Duodenal mucosa (tissue), 2 donors: ENCODE measurements at regions not wholly inside any gene's neighbourhood (a gene's known extent, or its start where the extent isn't known, plus 50 kb on each side); places are given as distances from the start of the nearest gene placed in this dataset.

ENCODE experiments used
- H3K27ac ChIP-seq: one replicate; pipeline ENCODE4 v1.7.0; 2013; ENCODE audit warnings: low read depth, low read length
- H3K27me3 ChIP-seq, 2 donors: one replicate each; pipeline ENCODE4 v1.7.0; 2013; ENCODE audit warnings: low read length in 2 of 2, control low read depth in 1 of 2; ENCODE audit not compliant: insufficient read depth in 2 of 2, control insufficient read depth in 1 of 2
- H3K36me3 ChIP-seq, 2 donors: one replicate each; pipeline ENCODE4 v1.7.0; 2013; ENCODE audit warnings: low read length in 2 of 2, control low read depth in 1 of 2; ENCODE audit not compliant: insufficient read depth in 2 of 2, control insufficient read depth in 1 of 2
- H3K4me1 ChIP-seq, 2 donors: one replicate each; pipeline ENCODE4 v1.7.0; 2013; ENCODE audit warnings: low read length in 2 of 2, control low read depth in 1 of 2; ENCODE audit not compliant: insufficient read depth in 2 of 2, control insufficient read depth in 1 of 2
- H3K4me3 ChIP-seq, 2 donors: one replicate each; pipeline ENCODE4 v1.7.0; 2013; ENCODE audit warnings: low read length in 2 of 2, low read depth in 1 of 2
- H3K9ac ChIP-seq, 2 donors: one replicate each; pipeline ENCODE4 v1.7.0; 2013; ENCODE audit warnings: low read length in 2 of 2, low read depth in 1 of 2
- H3K9me3 ChIP-seq, 2 donors: one replicate each; pipeline ENCODE4 v1.7.0; 2013; ENCODE audit warnings: low read length in 2 of 2, control low read depth in 1 of 2; ENCODE audit not compliant: control insufficient read depth in 1 of 2

DNA sequence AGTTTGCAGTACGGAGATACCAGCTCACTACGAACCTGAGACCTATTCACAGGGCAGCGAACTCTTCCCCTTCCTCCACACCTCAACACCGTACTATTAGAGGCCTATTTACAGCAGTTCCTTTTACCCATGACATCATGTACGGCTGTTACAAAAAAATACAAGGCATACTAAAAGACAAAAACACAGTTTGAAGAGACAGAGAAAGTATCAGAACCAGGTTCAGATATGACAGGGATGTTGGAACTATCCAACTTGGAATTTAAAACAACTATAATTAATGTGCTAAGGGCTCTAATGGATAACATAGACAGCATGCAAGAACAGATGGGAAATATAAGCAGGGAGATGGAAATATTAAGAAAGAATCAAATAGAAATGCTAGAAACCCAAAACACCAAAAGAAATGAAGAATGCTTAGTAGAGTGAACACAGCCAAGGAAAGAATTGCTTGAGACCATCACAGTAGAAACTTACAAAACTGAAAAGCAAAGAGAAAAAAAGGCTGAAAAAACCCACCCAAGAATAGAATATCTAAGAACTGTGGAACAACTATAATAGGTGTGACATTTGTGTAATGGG lies 99.2 kb upstream of the ZNF521 start:
- no peak overlapping the region for H3K4me3 ChIP-seq
- peaks cover 0 to 7% of the 10 kb centered on the region in 2 donors for H3K9me3 ChIP-seq
- no peaks in the 10 kb centered on the region for H3K36me3 ChIP-seq
- H3K27ac ChIP-seq, result no peak overlapping the region
- H3K9ac ChIP-seq, result no peak overlapping the region
- H3K4me1 ChIP-seq, result no peaks in the 10 kb centered on the region
- H3K27me3 ChIP-seq, result no peaks in the 10 kb centered on the region

DNA sequence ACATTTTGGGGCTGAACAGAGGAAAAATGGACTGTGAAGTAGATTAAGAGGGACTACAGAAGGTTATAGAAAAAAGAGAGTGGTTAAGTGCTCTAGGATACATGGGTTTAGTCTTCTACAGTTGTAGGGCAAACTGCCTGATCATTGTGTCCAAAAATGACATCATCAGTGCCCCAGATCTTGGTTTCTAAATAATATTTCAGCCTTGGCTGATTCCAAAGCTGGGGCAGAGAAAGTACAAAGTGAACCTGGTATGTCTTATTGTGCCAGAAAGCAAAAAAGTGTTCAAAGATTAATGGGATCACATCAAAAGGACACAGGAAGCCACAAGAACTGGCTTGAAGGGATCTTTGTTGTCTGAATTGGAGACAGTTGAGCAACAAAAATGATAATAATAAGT lies 97.1 kb upstream of the ZNF521 start:
- Histone ChIP-seq H3K9me3 (peaks cover 0 to 7% of the 10 kb centered on the region in 2 donors), H3K4me3 (no peak overlapping the region), H3K36me3 (no peaks in the 10 kb centered on the region), H3K4me1 (no peaks in the 10 kb centered on the region), H3K27me3 (no peaks in the 10 kb centered on the region), H3K27ac (no peak overlapping the region), H3K9ac (no peak overlapping the region)

DNA sequence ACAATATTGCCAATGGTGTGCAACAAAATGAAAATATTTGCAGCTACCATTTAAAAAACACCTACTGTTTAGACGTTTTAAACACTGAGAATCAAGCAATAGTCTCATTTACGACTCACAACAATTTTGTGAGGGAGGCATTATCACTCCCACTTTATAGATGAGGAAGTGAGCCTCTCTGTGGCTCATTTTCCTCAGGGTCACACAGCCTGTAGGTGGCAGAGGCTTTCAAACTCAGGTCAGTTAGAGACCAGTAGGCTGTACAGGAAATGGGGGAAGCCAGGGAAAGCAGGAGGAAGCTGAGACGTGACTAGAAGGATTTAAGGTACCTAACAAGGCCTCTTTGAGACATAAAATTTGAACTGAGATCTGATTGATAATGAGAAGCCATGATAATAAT lies 95.0 kb upstream of the ZNF521 start:
- no peaks in the 10 kb centered on the region for H3K27me3 ChIP-seq
- H3K4me3 ChIP-seq, result no peak overlapping the region
- peaks cover 0 to 7% of the 10 kb centered on the region in 2 donors for H3K9me3 ChIP-seq
- H3K9ac ChIP-seq, result no peak overlapping the region
- H3K27ac ChIP-seq, result no peak overlapping the region
- no peaks in the 10 kb centered on the region for H3K36me3 ChIP-seq
- no peaks in the 10 kb centered on the region for H3K4me1 ChIP-seq

DNA sequence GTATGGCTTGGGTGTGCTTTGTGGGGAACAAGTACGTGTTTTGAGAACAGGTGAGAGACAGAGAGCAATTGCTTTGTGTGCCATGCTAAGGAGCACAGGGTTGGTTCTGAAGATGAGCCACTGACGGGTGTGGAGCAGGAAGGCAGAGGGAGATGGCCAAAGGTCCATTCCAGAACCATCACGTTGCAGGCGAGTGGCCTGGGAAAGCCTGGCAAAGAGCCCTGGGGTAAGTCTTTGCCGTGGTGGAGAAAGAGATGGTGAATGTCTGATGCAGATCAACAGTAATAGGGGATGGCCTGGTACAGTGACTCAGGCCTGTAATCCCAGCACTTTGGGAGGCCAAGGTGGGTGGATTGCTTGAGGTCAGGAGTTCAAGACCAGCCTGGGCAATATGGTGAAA lies 93.5 kb upstream of the ZNF521 start:
- Histone ChIP-seq H3K9me3 (no peaks in the 10 kb centered on the region), H3K9ac (no peak overlapping the region), H3K27me3 (no peaks in the 10 kb centered on the region), H3K36me3 (no peaks in the 10 kb centered on the region), H3K4me3 (no peak overlapping the region), H3K27ac (no peak overlapping the region), H3K4me1 (no peaks in the 10 kb centered on the region)

DNA sequence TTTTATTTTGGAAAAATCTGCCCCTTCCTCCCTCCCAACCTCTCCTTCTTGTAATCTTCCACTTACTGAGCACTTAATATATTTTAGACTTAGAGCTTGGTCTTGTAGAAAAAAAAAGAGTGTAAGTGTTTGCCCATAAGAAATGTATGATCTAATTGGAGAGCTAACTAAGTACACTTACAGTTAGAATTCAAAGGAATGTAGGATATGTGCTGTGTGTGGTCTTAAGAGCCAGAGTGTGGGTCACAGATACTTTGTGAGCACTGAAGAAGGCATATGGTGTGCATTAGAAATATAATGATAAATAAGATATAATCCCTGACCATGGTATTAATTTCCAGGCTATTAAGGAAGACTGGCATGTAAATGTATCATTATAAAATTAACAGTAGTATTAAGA lies 91.8 kb upstream of the ZNF521 start:
- Histone ChIP-seq H3K27ac (no peak overlapping the region), H3K9me3 (no peaks in the 10 kb centered on the region), H3K27me3 (no peaks in the 10 kb centered on the region), H3K4me3 (no peak overlapping the region), H3K4me1 (no peaks in the 10 kb centered on the region), H3K36me3 (no peaks in the 10 kb centered on the region), H3K9ac (no peak overlapping the region)

DNA sequence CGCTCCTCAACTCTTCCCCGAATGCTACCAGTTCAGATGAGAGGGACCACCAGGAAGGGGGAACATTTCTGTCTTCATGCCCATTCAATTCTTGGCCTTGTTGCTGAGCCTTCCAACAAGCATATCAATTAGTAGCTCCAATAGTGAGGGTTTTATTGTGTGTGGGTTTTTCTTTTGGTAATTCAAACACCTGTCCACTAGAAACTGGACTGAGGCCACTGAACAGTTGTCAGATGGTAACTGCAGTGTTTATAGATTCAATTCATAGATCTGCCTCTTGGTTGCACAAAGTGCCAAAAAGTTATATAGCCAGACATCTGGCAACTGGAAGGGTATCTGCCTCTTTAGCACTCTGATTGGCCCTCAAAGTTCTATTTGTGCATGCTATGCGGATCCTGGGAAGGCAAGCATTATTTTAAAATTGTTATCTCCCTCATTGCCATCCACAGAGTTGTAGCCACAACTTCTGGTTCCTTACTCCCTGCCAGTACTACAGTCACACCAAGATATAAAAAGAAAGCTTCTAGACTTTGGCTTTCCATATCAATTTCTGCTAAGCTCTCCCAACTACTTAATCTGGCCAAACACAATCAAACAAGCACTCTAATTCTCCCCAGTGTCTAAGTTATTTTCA lies 83.3 kb upstream of the ZNF521 start:
- Histone ChIP-seq H3K4me3 (no peak overlapping the region), H3K27ac (no peak overlapping the region), H3K4me1 (no peaks in the 10 kb centered on the region), H3K9me3 (no peaks in the 10 kb centered on the region), H3K27me3 (no peaks in the 10 kb centered on the region), H3K36me3 (no peaks in the 10 kb centered on the region), H3K9ac (no peak overlapping the region)

DNA sequence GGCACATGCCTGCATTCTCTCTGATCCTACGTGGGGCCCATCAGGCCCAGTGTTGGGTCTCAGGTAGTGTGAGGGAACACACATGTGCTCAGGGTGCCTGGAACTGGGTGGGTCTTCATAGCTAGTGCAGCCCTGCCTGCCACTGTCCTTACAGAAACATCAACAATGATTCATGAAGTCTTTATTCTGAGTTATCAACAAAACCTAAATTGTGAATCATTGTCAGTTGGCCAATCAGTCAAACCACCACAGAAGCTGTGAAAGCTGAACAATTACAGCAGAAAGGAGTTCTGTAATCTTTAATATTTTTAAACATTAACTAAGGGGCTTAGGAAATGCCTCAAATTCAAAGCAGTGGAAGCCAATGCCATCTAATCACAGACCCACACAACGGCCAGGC lies 82.8 kb upstream of the ZNF521 start:
- H3K27ac ChIP-seq, result no peak overlapping the region
- no peak overlapping the region for H3K4me3 ChIP-seq
- H3K9ac ChIP-seq, result no peak overlapping the region
- no peaks in the 10 kb centered on the region for H3K9me3 ChIP-seq
- no peaks in the 10 kb centered on the region for H3K27me3 ChIP-seq
- no peaks in the 10 kb centered on the region for H3K36me3 ChIP-seq
- no peaks in the 10 kb centered on the region for H3K4me1 ChIP-seq

DNA sequence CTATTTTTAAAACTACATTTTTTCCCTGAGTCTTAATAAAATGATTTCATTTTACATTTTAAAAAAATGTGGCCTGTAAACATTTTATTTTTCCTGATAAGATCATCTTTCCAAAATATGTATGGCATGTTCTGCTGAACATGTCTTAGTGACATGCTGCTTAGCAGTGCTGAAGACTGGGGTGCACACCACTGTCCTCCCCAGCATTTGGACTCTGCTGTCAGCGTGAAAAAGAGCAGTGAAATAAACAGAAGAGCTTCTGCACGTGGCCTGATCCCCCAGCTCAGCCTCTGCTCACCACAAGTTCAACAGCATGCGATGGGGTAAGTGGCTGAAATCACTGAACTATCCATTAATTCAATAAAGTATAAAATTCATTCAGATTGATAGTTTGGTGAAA lies 81.6 kb upstream of the ZNF521 start:
- no peaks in the 10 kb centered on the region for H3K9me3 ChIP-seq
- no peak overlapping the region for H3K27ac ChIP-seq
- no peak overlapping the region for H3K4me3 ChIP-seq
- no peaks in the 10 kb centered on the region for H3K36me3 ChIP-seq
- no peak overlapping the region for H3K9ac ChIP-seq
- H3K27me3 ChIP-seq, result no peaks in the 10 kb centered on the region
- H3K4me1 ChIP-seq, result no peaks in the 10 kb centered on the region

DNA sequence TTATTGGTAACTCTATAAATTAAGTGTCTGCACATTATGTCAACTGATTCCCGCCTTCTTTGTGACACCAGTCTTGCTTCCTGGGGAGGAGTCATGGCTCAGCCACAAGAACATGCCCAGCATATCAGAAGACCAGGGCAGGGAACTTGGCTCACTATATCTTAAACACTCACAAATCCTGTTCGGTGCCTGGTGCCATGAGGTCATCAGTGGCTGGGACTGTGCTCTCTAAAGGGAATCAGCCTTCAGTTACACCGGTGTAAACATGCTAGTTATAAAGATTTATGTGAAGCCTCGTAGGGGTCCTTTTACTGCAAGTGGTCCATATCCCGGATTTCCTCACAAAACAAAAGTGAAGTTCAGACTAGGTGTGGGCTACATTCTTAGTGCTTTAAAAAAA lies 73.1 kb upstream of the ZNF521 start:
- Histone ChIP-seq H3K4me3 (no peak overlapping the region), H3K36me3 (no peaks in the 10 kb centered on the region), H3K9ac (no peak overlapping the region), H3K27ac (no peak overlapping the region), H3K4me1 (no peaks in the 10 kb centered on the region), H3K9me3 (no peaks in the 10 kb centered on the region), H3K27me3 (no peaks in the 10 kb centered on the region)

DNA sequence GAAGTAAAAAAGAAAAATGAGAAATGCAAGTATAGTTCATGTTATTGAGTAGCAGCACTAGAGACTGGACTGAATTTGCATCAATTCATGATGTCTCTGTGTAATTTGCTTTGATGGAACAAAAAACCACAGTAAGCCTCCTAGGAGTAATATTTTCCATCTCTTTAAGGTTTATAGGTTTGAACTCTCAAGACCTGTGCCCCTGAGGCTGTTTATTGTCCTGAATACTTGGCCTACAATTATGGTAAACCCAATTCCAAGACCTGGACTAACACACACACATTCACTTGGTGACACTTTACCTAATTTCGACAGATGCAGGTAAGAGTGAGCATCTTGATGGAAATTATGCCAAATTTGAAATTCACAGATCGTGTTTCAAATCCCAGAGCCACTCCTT lies 71.8 kb upstream of the ZNF521 start:
- Histone ChIP-seq H3K4me1 (no peaks in the 10 kb centered on the region), H3K9ac (no peak overlapping the region), H3K27me3 (no peaks in the 10 kb centered on the region), H3K4me3 (no peak overlapping the region), H3K36me3 (no peaks in the 10 kb centered on the region), H3K9me3 (no peaks in the 10 kb centered on the region), H3K27ac (no peak overlapping the region)
